ENCODE measurements at regions not wholly inside any gene's neighbourhood (a gene's known extent, or its start where the extent isn't known, plus 50 kb on each side); places are given as distances from the start of the nearest gene placed in this dataset.

DNA sequence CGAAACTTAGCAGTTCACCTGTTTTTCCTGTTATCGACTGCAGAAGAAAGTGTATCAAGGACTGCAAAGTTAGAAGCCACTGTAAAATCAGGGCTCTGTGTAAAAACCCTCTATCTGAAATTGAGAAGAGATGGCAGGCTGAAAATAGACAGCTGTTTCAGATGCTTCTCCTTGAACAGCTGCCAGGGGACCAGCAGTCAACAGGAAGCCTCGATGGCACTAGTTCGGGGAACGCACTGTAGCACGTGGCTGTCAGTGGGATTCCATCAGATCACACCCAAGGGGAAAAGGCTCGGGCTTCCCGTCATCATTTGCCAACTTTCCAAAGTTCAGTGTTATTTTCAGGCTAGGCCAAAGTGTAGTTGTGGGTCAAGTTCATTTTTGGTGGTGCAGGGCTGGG, 316.9 kb downstream of the TXNL1 start:
- Mint-ChIP-seq H3K4me1 (peaks cover 17% of the 10 kb centered on the region), H3K27ac (no peak overlapping the region), H3K4me3 (no peak overlapping the region), H3K9me3 (peaks cover 4% of the 10 kb centered on the region), H3K27me3 (ENCODE audit: low read depth) (no peaks in the 10 kb centered on the region), H3K36me3 (no peaks in the 10 kb centered on the region)
- DNase-seq (ENCODE audit: low spot score in 2 of 2, unreplicated experiment in 2 of 2): no peak
- TF ChIP-seq, protein P1, sequence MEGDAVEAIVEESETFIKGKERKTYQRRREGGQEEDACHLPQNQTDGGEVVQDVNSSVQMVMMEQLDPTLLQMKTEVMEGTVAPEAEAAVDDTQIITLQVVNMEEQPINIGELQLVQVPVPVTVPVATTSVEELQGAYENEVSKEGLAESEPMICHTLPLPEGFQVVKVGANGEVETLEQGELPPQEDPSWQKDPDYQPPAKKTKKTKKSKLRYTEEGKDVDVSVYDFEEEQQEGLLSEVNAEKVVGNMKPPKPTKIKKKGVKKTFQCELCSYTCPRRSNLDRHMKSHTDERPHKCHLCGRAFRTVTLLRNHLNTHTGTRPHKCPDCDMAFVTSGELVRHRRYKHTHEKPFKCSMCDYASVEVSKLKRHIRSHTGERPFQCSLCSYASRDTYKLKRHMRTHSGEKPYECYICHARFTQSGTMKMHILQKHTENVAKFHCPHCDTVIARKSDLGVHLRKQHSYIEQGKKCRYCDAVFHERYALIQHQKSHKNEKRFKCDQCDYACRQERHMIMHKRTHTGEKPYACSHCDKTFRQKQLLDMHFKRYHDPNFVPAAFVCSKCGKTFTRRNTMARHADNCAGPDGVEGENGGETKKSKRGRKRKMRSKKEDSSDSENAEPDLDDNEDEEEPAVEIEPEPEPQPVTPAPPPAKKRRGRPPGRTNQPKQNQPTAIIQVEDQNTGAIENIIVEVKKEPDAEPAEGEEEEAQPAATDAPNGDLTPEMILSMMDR (IDR thresholded peaks at IDR 0.05; ENCODE audit: unreplicated experiment): no peak

DNA sequence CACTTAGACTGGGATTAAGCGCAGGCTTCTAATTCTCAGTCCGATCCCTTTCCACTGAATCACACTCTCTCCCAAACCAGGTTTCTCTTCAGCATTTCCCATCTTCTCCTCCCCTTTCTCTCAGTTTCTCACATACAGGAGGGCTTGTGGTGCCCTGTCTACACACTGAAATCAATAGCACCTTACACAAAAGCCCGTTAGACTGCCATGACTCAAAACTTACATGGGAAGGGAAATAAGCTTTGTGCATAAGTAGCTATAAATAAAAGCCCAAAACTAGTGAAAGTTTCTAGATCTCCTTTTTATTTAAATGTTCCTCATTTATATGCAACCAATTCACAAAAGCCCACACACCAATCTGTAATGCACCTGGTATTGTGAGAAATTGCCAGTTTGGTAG, 318.4 kb downstream of the TXNL1 start:
- H3K4me1 Mint-ChIP-seq: peaks cover 17% of the 10 kb centered on the region
- no peaks in the 10 kb centered on the region for H3K27me3 Mint-ChIP-seq (ENCODE audit: low read depth)
- DNase-seq (ENCODE audit: low spot score in 2 of 2, unreplicated experiment in 2 of 2): no peak
- TF ChIP-seq, protein P1 (IDR thresholded peaks at IDR 0.05; ENCODE audit: unreplicated experiment): no peak
- no peaks in the 10 kb centered on the region for H3K36me3 Mint-ChIP-seq
- H3K9me3 Mint-ChIP-seq: peaks cover 4% of the 10 kb centered on the region
- H3K27ac Mint-ChIP-seq: no peak overlapping the region
- H3K4me3 Mint-ChIP-seq: no peak overlapping the region

DNA sequence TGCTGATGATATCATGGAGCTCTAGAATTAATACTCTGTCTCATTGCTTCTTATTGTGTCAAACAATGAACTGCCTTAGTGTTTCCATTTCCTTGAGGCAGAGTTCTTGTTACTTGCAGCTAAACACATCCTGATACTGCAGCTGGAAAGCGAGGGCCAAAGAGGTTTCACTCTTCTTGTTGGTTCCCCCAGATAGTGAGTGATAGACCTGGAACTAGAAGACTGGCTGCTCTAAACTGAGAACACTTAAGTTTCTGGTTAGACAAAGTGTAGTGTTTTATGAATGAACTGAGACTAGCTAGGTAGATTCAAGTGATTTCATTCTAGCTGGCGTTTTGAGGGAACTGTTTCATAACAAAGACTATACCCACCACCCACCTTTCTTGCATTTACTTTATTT, 321.7 kb downstream of the TXNL1 start:
- Mint-ChIP-seq H3K27me3 (ENCODE audit: low read depth) (no peaks in the 10 kb centered on the region), H3K36me3 (no peaks in the 10 kb centered on the region), H3K27ac (no peak overlapping the region), H3K9me3 (peaks cover 4% of the 10 kb centered on the region), H3K4me3 (no peak overlapping the region), H3K4me1 (peaks cover 9% of the 10 kb centered on the region)
- no peak for DNase-seq (ENCODE audit: low spot score in 2 of 2, unreplicated experiment in 2 of 2)
- TF ChIP-seq, protein P1 (IDR thresholded peaks at IDR 0.05; ENCODE audit: unreplicated experiment): no peak

DNA sequence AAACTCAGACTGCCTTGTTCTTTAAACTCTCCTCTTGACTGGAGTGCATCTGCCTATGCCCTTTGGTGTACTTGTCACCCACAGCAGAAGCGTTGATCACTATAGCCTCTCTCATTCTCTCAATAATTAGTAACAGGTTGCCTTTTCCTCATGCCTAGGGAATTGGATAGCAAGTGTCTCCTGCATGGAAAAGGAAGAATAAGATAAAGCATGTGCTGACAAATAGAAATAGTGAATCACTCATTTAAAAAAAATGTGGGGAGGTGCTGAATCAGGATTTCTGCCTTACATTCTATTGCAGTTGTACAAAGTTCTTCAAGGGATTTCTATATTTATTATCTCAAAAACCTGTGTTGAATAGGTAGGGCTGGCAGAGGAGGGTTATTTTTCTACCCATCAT, 323.0 kb downstream of the TXNL1 start:
- Mint-ChIP-seq H3K36me3 (no peaks in the 10 kb centered on the region), H3K4me1 (peaks cover 6% of the 10 kb centered on the region), H3K27ac (no peak overlapping the region), H3K4me3 (no peak overlapping the region), H3K9me3 (peaks cover 4% of the 10 kb centered on the region), H3K27me3 (ENCODE audit: low read depth) (no peaks in the 10 kb centered on the region)
- TF ChIP-seq, protein P1 (IDR thresholded peaks at IDR 0.05; ENCODE audit: unreplicated experiment): no peak
- DNase-seq (ENCODE audit: low spot score in 2 of 2, unreplicated experiment in 2 of 2): no peak

DNA sequence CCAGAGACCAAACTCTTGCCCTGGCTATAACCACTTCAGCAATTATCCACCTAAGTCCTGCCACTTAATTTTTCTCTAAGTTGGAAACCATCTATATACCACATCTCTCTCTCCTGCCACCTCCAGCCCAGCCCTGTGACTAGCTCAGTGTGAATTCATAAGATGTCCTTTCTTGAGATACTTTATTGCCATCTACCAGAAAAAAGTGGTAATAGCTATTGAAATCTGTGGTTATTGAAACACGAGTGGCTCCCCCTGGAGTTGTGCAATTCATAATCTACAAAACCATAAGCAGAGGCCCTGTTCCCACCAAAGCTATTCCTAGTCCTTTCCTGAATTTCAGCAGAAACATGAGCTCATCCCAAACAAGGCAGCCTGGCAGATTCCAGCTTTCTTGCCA, 324.0 kb downstream of the TXNL1 start:
- peaks cover 4% of the 10 kb centered on the region for H3K9me3 Mint-ChIP-seq
- DNase-seq (ENCODE audit: low spot score in 2 of 2, unreplicated experiment in 2 of 2): no peak
- H3K27me3 Mint-ChIP-seq (ENCODE audit: low read depth): no peaks in the 10 kb centered on the region
- no peaks in the 10 kb centered on the region for H3K36me3 Mint-ChIP-seq
- H3K4me3 Mint-ChIP-seq: no peak overlapping the region
- peaks cover 6% of the 10 kb centered on the region for H3K4me1 Mint-ChIP-seq
- TF ChIP-seq, protein P1 (IDR thresholded peaks at IDR 0.05; ENCODE audit: unreplicated experiment): no peak
- H3K27ac Mint-ChIP-seq: no peak overlapping the region
